ENCODE measurements at regions not wholly inside any gene's neighbourhood (a gene's known extent, or its start where the extent isn't known, plus 50 kb on each side); places are given as distances from the start of the nearest gene placed in this dataset.

GRCh38 chr2:240203788-240204270 is 63.4 kb upstream of the OTOS start:
- H3K36me3 ChIP-seq (ENCODE audit: control insufficient read depth in 2 of 2, extremely low read depth in 1 of 2, insufficient read depth in 1 of 2, low read length in 1 of 2): no peaks in the 10 kb centered on the region
- no peak for ATAC-seq (replicated peaks in 1 of 4)
- Mint-ChIP-seq H3K27ac (no peak overlapping the region), H3K36me3 (no peaks in the 10 kb centered on the region), H3K27me3 (peaks cover 34 to 47% of the 10 kb centered on the region in 2 donors), H3K4me3 (no peak overlapping the region), H3K4me1 (no peaks in the 10 kb centered on the region), H3K9me3 (no peaks in the 10 kb centered on the region)
- H3K4me1 ChIP-seq (ENCODE audit: control insufficient read depth in 1 of 2, extremely low read depth in 1 of 2, insufficient read depth in 2 of 2, low read length in 2 of 2): no peaks in the 10 kb centered on the region
- CTCF ChIA-PET: no interaction called here
- peaks cover 0 to 42% of the 10 kb centered on the region in 2 experiments for H3K27me3 ChIP-seq (replicated peaks in 1 of 2; ENCODE audit: control insufficient read depth in 2 of 2, extremely low read depth in 1 of 2, insufficient read depth in 2 of 2, low read length in 1 of 2)
- no peak overlapping the region for H3K4me3 ChIP-seq (ENCODE audit: control insufficient read depth in 1 of 2, extremely low read depth in 1 of 2, low read length in 1 of 2)
- 69% methylated on average over 4 of the region's 11 CpGs for WGBS (ENCODE audit: insufficient coverage)
- DNase-seq: no peak
- POLR2A ChIA-PET: no interaction called here
- H3K9me3 ChIP-seq: no peaks in the 10 kb centered on the region
- no peak overlapping the region for H3K27ac ChIP-seq (ENCODE audit: low read length)

GRCh38 chr2:240204431-240205276 is 64.2 kb upstream of the OTOS start:
- ATAC-seq (replicated peaks in 1 of 4) (no peak), DNase-seq (no peak)
- WGBS (ENCODE audit: insufficient coverage): 79% methylated on average over 13 of the region's 17 CpGs
- Mint-ChIP-seq H3K36me3 (no peaks in the 10 kb centered on the region), H3K4me1 (no peaks in the 10 kb centered on the region), H3K9me3 (no peaks in the 10 kb centered on the region), H3K27ac (no peak overlapping the region), H3K27me3 (peaks cover 34 to 45% of the 10 kb centered on the region in 2 donors), H3K4me3 (no peak overlapping the region)
- Histone ChIP-seq H3K27ac (ENCODE audit: low read length) (no peak overlapping the region), H3K4me1 (ENCODE audit: control insufficient read depth in 1 of 2, extremely low read depth in 1 of 2, insufficient read depth in 2 of 2, low read length in 2 of 2) (no peaks in the 10 kb centered on the region), H3K27me3 (replicated peaks in 1 of 2; ENCODE audit: control insufficient read depth in 2 of 2, extremely low read depth in 1 of 2, insufficient read depth in 2 of 2, low read length in 1 of 2) (peaks cover 0 to 41% of the 10 kb centered on the region in 2 experiments), H3K36me3 (ENCODE audit: control insufficient read depth in 2 of 2, extremely low read depth in 1 of 2, insufficient read depth in 1 of 2, low read length in 1 of 2) (no peaks in the 10 kb centered on the region), H3K9me3 (no peaks in the 10 kb centered on the region), H3K4me3 (ENCODE audit: control insufficient read depth in 1 of 2, extremely low read depth in 1 of 2, low read length in 1 of 2) (no peak overlapping the region)
- ChIA-PET CTCF (interaction anchor here in 1 of 2 donors (0.7 kb wide), 1 partner anchor 597 kb away, joined by 3 read pairs; no protein-coding TSS in a partner anchor), POLR2A (no interaction called here)

- WGBS (ENCODE audit: insufficient coverage): 15% methylated on average over 2 of the region's 3 CpGs
- ChIA-PET POLR2A (no interaction called here), CTCF (interaction anchor here (0.5 to 0.7 kb wide), 2 partner anchors 12 to 596 kb away, joined by 3 read pairs; no protein-coding TSS in a partner anchor)
- Histone ChIP-seq H3K27me3 (replicated peaks in 1 of 2; ENCODE audit: control insufficient read depth in 2 of 2, extremely low read depth in 1 of 2, insufficient read depth in 2 of 2, low read length in 1 of 2) (peaks cover 0 to 41% of the 10 kb centered on the region in 2 experiments), H3K36me3 (ENCODE audit: control insufficient read depth in 2 of 2, extremely low read depth in 1 of 2, insufficient read depth in 1 of 2, low read length in 1 of 2) (no peaks in the 10 kb centered on the region), H3K9me3 (no peaks in the 10 kb centered on the region), H3K4me1 (ENCODE audit: control insufficient read depth in 1 of 2, extremely low read depth in 1 of 2, insufficient read depth in 2 of 2, low read length in 2 of 2) (no peaks in the 10 kb centered on the region), H3K27ac (ENCODE audit: low read length) (no peak overlapping the region), H3K4me3 (ENCODE audit: control insufficient read depth in 1 of 2, extremely low read depth in 1 of 2, low read length in 1 of 2) (no peak overlapping the region)
- ATAC-seq (replicated peaks in 1 of 4) (no peak), DNase-seq (no peak)
- Mint-ChIP-seq H3K36me3 (no peaks in the 10 kb centered on the region), H3K27me3 (peaks cover 34 to 38% of the 10 kb centered on the region in 2 donors), H3K4me3 (no peak overlapping the region), H3K27ac (no peak overlapping the region), H3K4me1 (no peaks in the 10 kb centered on the region), H3K9me3 (no peaks in the 10 kb centered on the region)
Measured at GRCh38 chr2:240205348-240205747, 64.9 kb upstream of the OTOS start.

- POLR2A ChIA-PET: no interaction called here
- H3K27ac ChIP-seq (ENCODE audit: low read length): no peak overlapping the region
- WGBS (ENCODE audit: insufficient coverage): no CpG with 5 or more reads among the region's 2 CpGs
- no peaks in the 10 kb centered on the region for H3K4me1 ChIP-seq (ENCODE audit: control insufficient read depth in 1 of 2, extremely low read depth in 1 of 2, insufficient read depth in 2 of 2, low read length in 2 of 2)
- H3K9me3 ChIP-seq: no peaks in the 10 kb centered on the region
- no peaks in the 10 kb centered on the region for H3K9me3 Mint-ChIP-seq
- H3K27me3 Mint-ChIP-seq: peaks cover 34 to 35% of the 10 kb centered on the region in 2 donors
- H3K36me3 Mint-ChIP-seq: no peaks in the 10 kb centered on the region
- CTCF ChIA-PET: interaction anchor here in 1 of 2 donors (0.5 kb wide), 1 partner anchor 12 kb away, joined by 3 read pairs; no protein-coding TSS in a partner anchor
- no peak overlapping the region for H3K4me3 Mint-ChIP-seq
- no peak overlapping the region for H3K27ac Mint-ChIP-seq
- DNase-seq (no peak), ATAC-seq (replicated peaks in 1 of 4) (no peak)
- no peaks in the 10 kb centered on the region for H3K36me3 ChIP-seq (ENCODE audit: control insufficient read depth in 2 of 2, extremely low read depth in 1 of 2, insufficient read depth in 1 of 2, low read length in 1 of 2)
- no peak overlapping the region for H3K4me3 ChIP-seq (ENCODE audit: control insufficient read depth in 1 of 2, extremely low read depth in 1 of 2, low read length in 1 of 2)
- no peaks in the 10 kb centered on the region for H3K4me1 Mint-ChIP-seq
- H3K27me3 ChIP-seq (replicated peaks in 1 of 2; ENCODE audit: control insufficient read depth in 2 of 2, extremely low read depth in 1 of 2, insufficient read depth in 2 of 2, low read length in 1 of 2): peaks cover 0 to 42% of the 10 kb centered on the region in 2 experiments
Measured at GRCh38 chr2:240205772-240206171, 65.3 kb upstream of the OTOS start.

GRCh38 chr2:240206630-240207029 is 66.2 kb upstream of the OTOS start:
- Mint-ChIP-seq H3K27ac (no peak overlapping the region), H3K4me3 (no peak overlapping the region), H3K9me3 (no peaks in the 10 kb centered on the region), H3K4me1 (no peaks in the 10 kb centered on the region), H3K27me3 (peaks cover 26 to 27% of the 10 kb centered on the region in 2 donors), H3K36me3 (no peaks in the 10 kb centered on the region)
- no CpG with 5 or more reads among the region's 4 CpGs for WGBS (ENCODE audit: insufficient coverage)
- ChIA-PET CTCF (no interaction called here), POLR2A (no interaction called here)
- Histone ChIP-seq H3K9me3 (no peaks in the 10 kb centered on the region), H3K4me1 (ENCODE audit: control insufficient read depth in 1 of 2, extremely low read depth in 1 of 2, insufficient read depth in 2 of 2, low read length in 2 of 2) (no peaks in the 10 kb centered on the region), H3K36me3 (ENCODE audit: control insufficient read depth in 2 of 2, extremely low read depth in 1 of 2, insufficient read depth in 1 of 2, low read length in 1 of 2) (no peaks in the 10 kb centered on the region), H3K27me3 (replicated peaks in 1 of 2; ENCODE audit: control insufficient read depth in 2 of 2, extremely low read depth in 1 of 2, insufficient read depth in 2 of 2, low read length in 1 of 2) (peaks cover 0 to 48% of the 10 kb centered on the region in 2 experiments), H3K27ac (ENCODE audit: low read length) (no peak overlapping the region), H3K4me3 (ENCODE audit: control insufficient read depth in 1 of 2, extremely low read depth in 1 of 2, low read length in 1 of 2) (no peak overlapping the region)
- ATAC-seq (replicated peaks in 1 of 4) (no peak), DNase-seq (no peak)

DNA sequence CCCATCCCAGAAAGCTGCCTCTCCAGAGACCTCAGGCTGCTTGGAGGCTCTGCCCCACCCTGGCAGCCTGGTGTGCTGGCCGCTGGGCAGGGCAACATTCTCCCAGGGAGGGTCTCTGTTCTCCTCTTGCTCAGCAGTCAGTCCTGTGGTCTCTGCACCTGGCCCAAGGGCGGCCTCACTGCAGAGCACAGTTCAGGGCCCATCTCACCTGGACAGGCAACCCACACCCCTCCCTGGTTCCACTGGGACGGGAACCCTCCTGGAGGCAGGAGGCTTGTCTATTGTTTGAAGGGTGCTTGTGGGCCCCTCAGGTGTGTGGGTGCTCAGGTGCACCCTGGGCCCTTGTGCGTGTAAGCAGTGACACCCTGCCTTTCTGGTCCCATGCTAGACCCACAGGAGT is 67.2 kb upstream of the OTOS start:
- Mint-ChIP-seq H3K4me1 (no peaks in the 10 kb centered on the region), H3K36me3 (no peaks in the 10 kb centered on the region), H3K27ac (no peak overlapping the region), H3K9me3 (no peaks in the 10 kb centered on the region), H3K4me3 (no peak overlapping the region), H3K27me3 (peaks cover 20 to 22% of the 10 kb centered on the region in 2 donors)
- H3K27ac ChIP-seq (ENCODE audit: low read length): no peak overlapping the region
- DNase-seq (no peak), ATAC-seq (replicated peaks in 1 of 4) (no peak)
- no peaks in the 10 kb centered on the region for H3K36me3 ChIP-seq (ENCODE audit: control insufficient read depth in 2 of 2, extremely low read depth in 1 of 2, insufficient read depth in 1 of 2, low read length in 1 of 2)
- ChIA-PET POLR2A (no interaction called here), CTCF (no interaction called here)
- WGBS (ENCODE audit: insufficient coverage): 60% methylated on average over 2 of the region's 4 CpGs
- no peaks in the 10 kb centered on the region for H3K9me3 ChIP-seq
- no peaks in the 10 kb centered on the region for H3K4me1 ChIP-seq (ENCODE audit: control insufficient read depth in 1 of 2, extremely low read depth in 1 of 2, insufficient read depth in 2 of 2, low read length in 2 of 2)
- H3K27me3 ChIP-seq (replicated peaks in 1 of 2; ENCODE audit: control insufficient read depth in 2 of 2, extremely low read depth in 1 of 2, insufficient read depth in 2 of 2, low read length in 1 of 2): peaks cover 0 to 52% of the 10 kb centered on the region in 2 experiments
- H3K4me3 ChIP-seq (ENCODE audit: control insufficient read depth in 1 of 2, extremely low read depth in 1 of 2, low read length in 1 of 2): no peak overlapping the region
